Keratinocyte (primary cell): ENCODE measurements at regions not wholly inside any gene's neighbourhood (a gene's known extent, or its start where the extent isn't known, plus 50 kb on each side); places are given as distances from the start of the nearest gene placed in this dataset.

ENCODE experiments used
- DNase-seq: peaks from one replicate; pipeline ENCODE4 v3.0.0-alpha.2; 2011; ENCODE audit warnings: low read depth, missing footprints, low spot score
- FAIRE-seq: peaks from 2 replicates; lab custom pipeline; 2011; peaks lifted over from hg19 to GRCh38; lab: Jason Lieb, UNC
- H2AFZ ChIP-seq: 2 replicates; pipeline ENCODE4 v1.6.0; 2012; ENCODE audit warnings: low read length, control low read depth, inconsistent platforms; ENCODE audit not compliant: control insufficient read depth
- H3K27ac ChIP-seq: 2 replicates; pipeline ENCODE4 v1.5.1; 2011; ENCODE audit warnings: low read length; ENCODE audit not compliant: control insufficient read depth, insufficient read depth
- H3K27me3 ChIP-seq: 3 replicates; pipeline ENCODE4 v1.6.0; 2011; ENCODE audit warnings: low read length; ENCODE audit not compliant: control insufficient read depth, insufficient read depth; ENCODE audit errors: extremely low read depth
- H3K36me3 ChIP-seq, 2 experiments: 2 replicates in 1 of 2; 3 replicates in 1 of 2; pipeline ENCODE4 v1.5.1; 2011; ENCODE audit warnings: low read length in 2 of 2, mild to moderate bottlenecking in 1 of 2; ENCODE audit not compliant: control insufficient read depth in 2 of 2, insufficient read depth in 2 of 2; ENCODE audit errors: extremely low read depth in 1 of 2
- H3K4me1 ChIP-seq: 3 replicates; pipeline ENCODE4 v1.5.1; 2011; ENCODE audit warnings: low read length; ENCODE audit not compliant: control insufficient read depth, insufficient read depth; ENCODE audit errors: extremely low read depth
- H3K4me2 ChIP-seq: 3 replicates; pipeline ENCODE4 v1.6.0; 2011; ENCODE audit warnings: low read depth, low read length; ENCODE audit not compliant: control insufficient read depth, insufficient read depth; ENCODE audit errors: extremely low read depth
- H3K4me3 ChIP-seq, 3 experiments: fragments of 200-600 bp in 1 of 3; sonication (generic) in 1 of 3; 2 replicates in 2 of 3; 3 replicates in 1 of 3; pipeline ENCODE4 v1.5.1; 2011 to 2016; ENCODE audit warnings: low read length in 3 of 3, mild to moderate bottlenecking in 3 of 3, control low read depth in 2 of 3, inconsistent platforms in 1 of 3, low read depth in 1 of 3, mixed read lengths in 1 of 3, mixed run types in 1 of 3, moderate library complexity in 1 of 3; ENCODE audit not compliant: control insufficient read depth in 2 of 3, insufficient read depth in 2 of 3; ENCODE audit errors: extremely low read depth in 1 of 3
- H3K79me2 ChIP-seq: 2 replicates; pipeline ENCODE4 v1.6.0; 2012; ENCODE audit warnings: low read length; ENCODE audit not compliant: control insufficient read depth, insufficient read depth
- H3K9ac ChIP-seq: 3 replicates; pipeline ENCODE4 v1.6.0; 2011; ENCODE audit warnings: low read length; ENCODE audit not compliant: control insufficient read depth, insufficient read depth; ENCODE audit errors: extremely low read depth
- H3K9me1 ChIP-seq: 3 replicates; pipeline ENCODE4 v1.6.0; 2011; ENCODE audit warnings: low read length; ENCODE audit not compliant: control insufficient read depth, insufficient read depth; ENCODE audit errors: extremely low read depth
- H3K9me3 ChIP-seq: 2 replicates; pipeline ENCODE4 v1.5.1; 2012; ENCODE audit warnings: low read depth, low read length; ENCODE audit not compliant: control insufficient read depth
- H4K20me1 ChIP-seq: 3 replicates; pipeline ENCODE4 v1.6.0; 2011; ENCODE audit warnings: low read length; ENCODE audit not compliant: control insufficient read depth, insufficient read depth; ENCODE audit errors: extremely low read depth
- EZH2 ChIP-seq: IDR thresholded peaks from one replicate; pipeline ENCODE4 v1.6.1; 2012; ENCODE audit warnings: inconsistent platforms, mild to moderate bottlenecking, low read length, moderate library complexity
- dilution Hi-C: fragments of 300-500 bp; cut with MboI; formaldehyde crosslinking; loops from one replicate; pipeline ENCODE4 v1.7.0; 2020; ENCODE audit warnings: low sequenced_read_pairs; ENCODE audit not compliant: extremely low pct_ligation_motif_present
- TF ChIP-seq, protein P1 (sequence below), 3 experiments: IDR thresholded peaks in 1 of 3; conservative IDR thresholded peaks in 1 of 3; optimal IDR thresholded peaks in 1 of 3; 2 replicates in 2 of 3; 3 replicates in 1 of 3; pipeline versions ENCODE3 to v1.5.1; 2011; ENCODE audit warnings: low read length in 3 of 3, mild to moderate bottlenecking in 3 of 3, moderate library complexity in 2 of 3, control low read depth in 1 of 3, inconsistent platforms in 1 of 3; ENCODE audit not compliant: insufficient read depth in 2 of 3; ENCODE audit errors: extremely low read depth in 1 of 3

DNA sequence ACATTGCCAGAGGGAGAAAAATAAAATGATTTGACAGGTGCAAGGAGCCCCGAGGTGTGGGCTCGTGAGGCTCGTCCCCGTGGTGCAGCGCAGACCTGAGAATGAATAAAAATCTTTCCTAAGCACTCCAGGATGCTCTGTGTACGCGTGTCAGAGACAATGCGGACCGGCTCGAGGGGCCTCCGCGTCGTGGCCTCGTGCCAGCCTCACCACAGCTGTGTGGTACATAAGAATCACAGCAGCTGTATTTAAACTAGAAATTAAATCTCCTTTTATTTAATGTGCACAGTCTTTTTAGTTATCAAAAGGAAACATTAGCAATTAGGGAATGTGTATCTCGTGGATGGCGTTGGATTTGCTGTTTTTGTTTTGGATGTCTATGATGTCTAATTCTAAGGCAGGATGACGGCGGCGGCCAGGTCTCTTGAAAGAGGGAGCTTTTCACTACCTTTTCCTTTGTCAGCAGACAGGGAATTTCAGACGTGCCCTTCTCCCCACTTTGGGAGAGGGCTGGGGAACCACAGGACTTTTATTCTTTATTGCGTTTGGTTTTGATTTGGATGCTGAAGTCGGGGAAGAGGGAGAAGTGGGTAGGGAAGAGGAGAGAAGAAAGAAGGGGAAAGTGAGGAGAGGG is 365.3 kb upstream of the SHH start:
- H3K27me3 ChIP-seq: no peaks in the 10 kb centered on the region
- no peaks in the 10 kb centered on the region for H4K20me1 ChIP-seq
- no peak overlapping the region for H3K4me3 ChIP-seq
- no peak overlapping the region for H3K4me2 ChIP-seq
- no peaks in the 10 kb centered on the region for H3K79me2 ChIP-seq
- H3K27ac ChIP-seq: no peak overlapping the region
- H2AFZ ChIP-seq: no peak overlapping the region
- peaks cover 9% of the 10 kb centered on the region for H3K9me3 ChIP-seq
- no peak overlapping the region for H3K9ac ChIP-seq
- FAIRE-seq (no peak), DNase-seq (no peak)
- no peaks in the 10 kb centered on the region for H3K9me1 ChIP-seq
- no peaks in the 10 kb centered on the region for H3K4me1 ChIP-seq
- no peaks in the 10 kb centered on the region for H3K36me3 ChIP-seq
- dilution Hi-C loops: no loop called here
- TF ChIP-seq, protein P1, sequence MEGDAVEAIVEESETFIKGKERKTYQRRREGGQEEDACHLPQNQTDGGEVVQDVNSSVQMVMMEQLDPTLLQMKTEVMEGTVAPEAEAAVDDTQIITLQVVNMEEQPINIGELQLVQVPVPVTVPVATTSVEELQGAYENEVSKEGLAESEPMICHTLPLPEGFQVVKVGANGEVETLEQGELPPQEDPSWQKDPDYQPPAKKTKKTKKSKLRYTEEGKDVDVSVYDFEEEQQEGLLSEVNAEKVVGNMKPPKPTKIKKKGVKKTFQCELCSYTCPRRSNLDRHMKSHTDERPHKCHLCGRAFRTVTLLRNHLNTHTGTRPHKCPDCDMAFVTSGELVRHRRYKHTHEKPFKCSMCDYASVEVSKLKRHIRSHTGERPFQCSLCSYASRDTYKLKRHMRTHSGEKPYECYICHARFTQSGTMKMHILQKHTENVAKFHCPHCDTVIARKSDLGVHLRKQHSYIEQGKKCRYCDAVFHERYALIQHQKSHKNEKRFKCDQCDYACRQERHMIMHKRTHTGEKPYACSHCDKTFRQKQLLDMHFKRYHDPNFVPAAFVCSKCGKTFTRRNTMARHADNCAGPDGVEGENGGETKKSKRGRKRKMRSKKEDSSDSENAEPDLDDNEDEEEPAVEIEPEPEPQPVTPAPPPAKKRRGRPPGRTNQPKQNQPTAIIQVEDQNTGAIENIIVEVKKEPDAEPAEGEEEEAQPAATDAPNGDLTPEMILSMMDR (optimal IDR thresholded peaks at IDR 0.05 in 1 of 3, IDR thresholded peaks at IDR 0.05 in 1 of 3, conservative IDR thresholded peaks at IDR 0.05 in 1 of 3; ENCODE audit: extremely low read depth in 1 of 3, insufficient read depth in 2 of 3, low read length in 3 of 3): no peak
- no peak for TF ChIP-seq EZH2

DNA sequence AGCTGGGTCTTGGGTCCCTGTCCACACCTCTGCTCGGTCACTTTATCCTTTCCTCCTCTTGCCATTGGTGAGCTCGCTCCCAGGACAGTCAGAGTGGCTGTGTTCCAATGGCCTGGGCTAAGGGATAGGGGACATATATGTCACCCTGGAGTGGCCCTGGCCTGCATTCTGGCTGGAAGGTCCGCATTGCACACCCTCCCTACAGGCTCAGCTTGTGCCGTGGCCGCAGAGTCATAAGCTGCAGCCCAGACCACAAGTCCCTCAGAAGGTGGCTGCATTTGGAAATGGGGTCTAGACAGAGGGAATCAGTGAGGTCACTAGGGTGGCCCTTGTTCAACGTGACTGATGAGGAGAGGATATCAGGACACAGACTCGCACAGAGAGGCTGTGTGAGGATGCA is 363.8 kb upstream of the SHH start:
- TF ChIP-seq, protein P1 (optimal IDR thresholded peaks at IDR 0.05 in 1 of 3, IDR thresholded peaks at IDR 0.05 in 1 of 3, conservative IDR thresholded peaks at IDR 0.05 in 1 of 3; ENCODE audit: extremely low read depth in 1 of 3, insufficient read depth in 2 of 3, low read length in 3 of 3): no peak
- no peak for TF ChIP-seq EZH2
- H3K4me2 ChIP-seq: no peak overlapping the region
- no peaks in the 10 kb centered on the region for H3K27me3 ChIP-seq
- no peak overlapping the region for H3K27ac ChIP-seq
- no peaks in the 10 kb centered on the region for H3K36me3 ChIP-seq
- H3K4me1 ChIP-seq: no peaks in the 10 kb centered on the region
- dilution Hi-C loops: no loop called here
- no peak overlapping the region for H3K4me3 ChIP-seq
- H3K79me2 ChIP-seq: no peaks in the 10 kb centered on the region
- no peak overlapping the region for H2AFZ ChIP-seq
- no peaks in the 10 kb centered on the region for H4K20me1 ChIP-seq
- peaks cover 9% of the 10 kb centered on the region for H3K9me3 ChIP-seq
- H3K9me1 ChIP-seq: no peaks in the 10 kb centered on the region
- H3K9ac ChIP-seq: no peak overlapping the region
- FAIRE-seq (no peak), DNase-seq (no peak)
